Esophagus squamous epithelium (tissue), 5 donors: ENCODE measurements at regions not wholly inside any gene's neighbourhood (a gene's known extent, or its start where the extent isn't known, plus 50 kb on each side); places are given as distances from the start of the nearest gene placed in this dataset.

Experiments
- DNase-seq: peaks from one replicate; lab custom pipeline; 2025; lab: John Stamatoyannopoulos, UW
- H3K27ac ChIP-seq, 4 donors: fragments of 200-600 bp; sonication (generic); one replicate each; pipeline ENCODE4 v1.5.1; 2016 to 2019; ENCODE audit warnings: mild to moderate bottlenecking in 1 of 4
- H3K27me3 ChIP-seq, 4 donors: fragments of 200-600 bp; sonication (generic); 1 replicate in 3 of 4; 2 replicates in 1 of 4; pipeline versions ENCODE4 v1.5.1 to v1.6.0; 2017 to 2021; ENCODE audit warnings: antibody characterized with exemption in 1 of 4
- H3K36me3 ChIP-seq, 3 donors: fragments of 200-600 bp; sonication (generic); one replicate each; pipeline ENCODE4 v1.5.1; 2016 to 2019
- H3K4me1 ChIP-seq, 3 donors: fragments of 200-600 bp; sonication (generic); one replicate each; pipeline ENCODE4 v1.5.1; 2017 to 2019
- H3K4me3 ChIP-seq, 4 donors: fragments of 200-600 bp; sonication (generic); 1 replicate in 3 of 4; 2 replicates in 1 of 4; pipeline ENCODE4 v1.5.1; 2016 to 2019; ENCODE audit warnings: mild to moderate bottlenecking in 2 of 4, moderate library complexity in 1 of 4
- H3K9me3 ChIP-seq, 3 donors: fragments of 200-600 bp; sonication (generic); one replicate each; pipeline ENCODE4 v1.5.1; 2016 to 2019
- CTCF ChIP-seq, 6 experiments: fragments of 450-650 bp in 4 of 6; fragments of 200-600 bp in 2 of 6; sonication (generic) in 2 of 6; IDR thresholded peaks; one replicate each; pipeline ENCODE4 v1.5.1; 2016 to 2019; ENCODE audit warnings: antibody characterized with exemption in 6 of 6, mild to moderate bottlenecking in 4 of 6, moderate library complexity in 4 of 6
- POLR2A ChIP-seq, 4 donors: fragments of 450-650 bp; IDR thresholded peaks; one replicate each; pipeline ENCODE4 v1.6.1; 2017; ENCODE audit warnings: antibody characterized with exemption in 4 of 4, mild to moderate bottlenecking in 4 of 4, moderate library complexity in 3 of 4
- WGBS, 2 donors: methylation state at CpG; one replicate each; pipeline ENCODE4 v1.1.5; 2018; 5-methylcytosine and 5-hydroxymethylcytosine counted together
- intact Hi-C: fragments of 100-400 bp; cut with DNase I; formaldehyde crosslinking; loops from one replicate; pipeline ENCODE4 v1.15.0; 2022
- donor health status: DM: yes; HTN: yes; CAD: no.

GRCh38 chr2:67515538-67515937, 118.4 kb downstream of the ETAA1 start:
- no peak overlapping the region for H3K4me3 ChIP-seq
- H3K27ac ChIP-seq: peak overlapping the region in 1 of 4 donors; percentile 38
- intact Hi-C loops: no loop called here
- TF ChIP-seq CTCF (IDR thresholded peaks at IDR 0.05) (no peak), POLR2A (IDR thresholded peaks at IDR 0.05) (no peak)
- peaks cover 0 to 42% (median 14%) of the 10 kb centered on the region in 3 donors for H3K4me1 ChIP-seq
- H3K36me3 ChIP-seq: no peaks in the 10 kb centered on the region
- H3K27me3 ChIP-seq: no peaks in the 10 kb centered on the region
- no peaks in the 10 kb centered on the region for H3K9me3 ChIP-seq
- no peak for DNase-seq
- WGBS, 2 donors: 82 to 85% methylated on average over 1 of the region's 1 CpG

- DNase-seq: no peak
- TF ChIP-seq CTCF (IDR thresholded peaks at IDR 0.05): no peak
- no peak for TF ChIP-seq POLR2A (IDR thresholded peaks at IDR 0.05)
- intact Hi-C loops: no loop called here
- H3K4me3 ChIP-seq: no peak overlapping the region
- peak overlapping the region in 2 of 4 donors; percentile 22 to 38 for H3K27ac ChIP-seq
- WGBS, 2 donors: 54 to 67% methylated on average over 5 of the region's 5 CpGs
- H3K9me3 ChIP-seq: no peaks in the 10 kb centered on the region
- no peaks in the 10 kb centered on the region for H3K27me3 ChIP-seq
- H3K36me3 ChIP-seq: no peaks in the 10 kb centered on the region
- H3K4me1 ChIP-seq: peaks cover 0 to 48% (median 14%) of the 10 kb centered on the region in 3 donors
Observed at GRCh38 chr2:67516362-67516761, 119.2 kb downstream of the ETAA1 start.

GRCh38 chr2:67516899-67517530, 119.9 kb downstream of the ETAA1 start:
- peaks cover 0 to 52% (median 14%) of the 10 kb centered on the region in 3 donors for H3K4me1 ChIP-seq
- no peak for TF ChIP-seq POLR2A (IDR thresholded peaks at IDR 0.05)
- no peak for TF ChIP-seq CTCF (IDR thresholded peaks at IDR 0.05)
- 0 to 16% methylated on average over 2 of the region's 2 CpGs for WGBS, 2 donors
- no peaks in the 10 kb centered on the region for H3K9me3 ChIP-seq
- H3K27ac ChIP-seq: peak overlapping the region in 2 of 4 donors; percentile 22 to 38
- DNase-seq: no peak
- no peaks in the 10 kb centered on the region for H3K36me3 ChIP-seq
- no peak overlapping the region for H3K4me3 ChIP-seq
- intact Hi-C loops: no loop called here
- H3K27me3 ChIP-seq: no peaks in the 10 kb centered on the region

- no peak overlapping the region for H3K27ac ChIP-seq
- no peaks in the 10 kb centered on the region for H3K27me3 ChIP-seq
- intact Hi-C loops: no loop called here
- no peak for DNase-seq
- H3K4me1 ChIP-seq: peaks cover 0 to 55% (median 4%) of the 10 kb centered on the region in 3 donors
- no peaks in the 10 kb centered on the region for H3K36me3 ChIP-seq
- no peak overlapping the region for H3K4me3 ChIP-seq
- WGBS, 2 donors: 35 to 37% methylated on average over 1 of the region's 1 CpG
- no peaks in the 10 kb centered on the region for H3K9me3 ChIP-seq
- TF ChIP-seq POLR2A (IDR thresholded peaks at IDR 0.05): no peak
- no peak for TF ChIP-seq CTCF (IDR thresholded peaks at IDR 0.05)
Observed at GRCh38 chr2:67522148-67522547, 125.0 kb downstream of the ETAA1 start.

- Histone ChIP-seq H3K4me3 (no peak overlapping the region), H3K4me1 (peaks cover 0 to 61% (median 0%) of the 10 kb centered on the region in 3 donors), H3K36me3 (no peaks in the 10 kb centered on the region), H3K27me3 (no peaks in the 10 kb centered on the region), H3K9me3 (no peaks in the 10 kb centered on the region), H3K27ac (peak overlapping the region in 1 of 4 donors; percentile 2)
- 62 to 63% methylated on average over 2 of the region's 2 CpGs for WGBS, 2 donors
- no peak for DNase-seq
- intact Hi-C loops: no loop called here
- TF ChIP-seq POLR2A (IDR thresholded peaks at IDR 0.05) (no peak), CTCF (IDR thresholded peaks at IDR 0.05) (no peak)
Observed at GRCh38 chr2:67524213-67524612, 127.1 kb downstream of the ETAA1 start.
